HG03439 (cell line): ENCODE measurements at regions not wholly inside any gene's neighbourhood (a gene's known extent, or its start where the extent isn't known, plus 50 kb on each side); places are given as distances from the start of the nearest gene placed in this dataset.

Experiments used
- ATAC-seq: cut with Tn5 transposase; IDR thresholded peaks from one replicate; pipeline ENCODE4 v1.9.1; 2021; ENCODE audit warnings: mild to moderate bottlenecking, moderate library complexity; ENCODE audit not compliant: unreplicated experiment

GRCh38 chr6:14644381-14644780 lies 526.8 kb downstream of the CD83 start:
- no peak for ATAC-seq

- ATAC-seq = no peak
Observed at GRCh38 chr6:14645221-14645620, 527.6 kb downstream of the CD83 start.

GRCh38 chr6:14645841-14646240 lies 528.3 kb downstream of the CD83 start:
- ATAC-seq = no peak

GRCh38 chr6:14646371-14646770 lies 528.8 kb downstream of the CD83 start:
- no peak for ATAC-seq

GRCh38 chr6:14647357-14647756 lies 529.8 kb downstream of the CD83 start:
- no peak for ATAC-seq

GRCh38 chr6:14652536-14652935 lies 535.0 kb downstream of the CD83 start:
- no peak for ATAC-seq

GRCh38 chr6:14655201-14656061 lies 537.9 kb downstream of the CD83 start:
- no peak for ATAC-seq

GRCh38 chr6:14656078-14656521 lies 538.5 kb downstream of the CD83 start:
- ATAC-seq = no peak

GRCh38 chr6:14656649-14657048 lies 539.1 kb downstream of the CD83 start:
- no peak for ATAC-seq

- ATAC-seq = no peak
Observed at GRCh38 chr6:14658030-14658429, 540.5 kb downstream of the CD83 start.

GRCh38 chr6:14658886-14659561 lies 541.5 kb downstream of the CD83 start:
- no peak for ATAC-seq

GRCh38 chr6:14659841-14660240 lies 542.3 kb downstream of the CD83 start:
- no peak for ATAC-seq

- no peak for ATAC-seq
Observed at GRCh38 chr6:14660806-14661579, 543.4 kb downstream of the CD83 start.

GRCh38 chr6:14661691-14662090 lies 544.1 kb downstream of the CD83 start:
- ATAC-seq = no peak

GRCh38 chr6:14664112-14664601 lies 546.6 kb downstream of the CD83 start:
- no peak for ATAC-seq

- ATAC-seq = no peak
Observed at GRCh38 chr6:14664621-14665315, 547.2 kb downstream of the CD83 start.

GRCh38 chr6:14665827-14666724 lies 548.5 kb downstream of the CD83 start:
- no peak for ATAC-seq

GRCh38 chr6:14670806-14671205 lies 553.2 kb downstream of the CD83 start:
- ATAC-seq = no peak

- ATAC-seq = no peak
Observed at GRCh38 chr6:14671261-14671681, 553.7 kb downstream of the CD83 start.

- no peak for ATAC-seq
Observed at GRCh38 chr6:14671937-14672336, 554.4 kb downstream of the CD83 start.
